EL (cell line): ENCODE measurements at regions not wholly inside any gene's neighbourhood (a gene's known extent, or its start where the extent isn't known, plus 50 kb on each side); places are given as distances from the start of the nearest gene placed in this dataset.
"Not testable (repeated sequence)": the region's sequence is repeated elsewhere in the genome, so short reads cannot be mapped to it uniquely, and the experiment has no call there.

ENCODE experiments used
- DNase-seq: peaks from one replicate; pipeline ENCODE4 v3.0.0-alpha.2; 2016

DNA sequence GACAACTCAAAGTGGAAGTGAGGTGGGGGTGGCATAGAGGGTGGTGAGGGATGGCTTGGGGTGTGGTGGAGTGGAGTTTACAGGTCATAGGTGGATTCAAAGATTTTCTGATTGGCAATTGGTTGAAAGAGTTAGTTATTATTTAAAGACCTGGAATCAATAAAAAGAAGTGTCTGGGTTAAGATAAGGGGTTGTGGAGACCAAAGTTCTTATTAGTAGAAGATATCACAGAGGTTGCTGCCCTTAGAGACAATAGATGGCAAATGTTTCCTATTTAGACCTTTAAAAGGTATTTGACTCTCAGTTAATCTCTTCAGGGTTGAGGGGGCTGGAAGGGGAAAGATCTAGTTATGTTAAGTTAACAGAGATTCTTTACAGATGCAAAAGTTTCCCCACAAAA, 412.3 kb upstream of the TBL1XR1 start:
- DNase-seq = no peak

DNA sequence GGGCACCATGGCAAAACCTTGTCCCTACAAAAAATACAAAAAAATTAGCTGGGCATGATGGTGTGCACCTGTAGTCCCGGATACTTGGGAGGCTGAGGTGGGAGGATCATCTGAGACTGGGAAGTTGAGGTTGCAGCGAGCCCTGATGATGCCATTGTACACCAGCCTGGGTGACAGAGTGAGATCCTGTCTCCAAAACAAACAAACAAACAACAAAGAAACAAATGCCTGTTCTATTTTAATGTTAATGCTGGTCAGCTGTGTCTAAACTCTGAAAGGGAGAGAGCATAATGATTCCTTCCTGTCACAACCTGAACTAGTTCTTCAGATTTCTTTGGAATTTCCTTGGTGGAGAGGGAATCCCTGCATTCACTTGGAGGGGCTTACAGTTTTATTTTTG, 413.0 kb upstream of the TBL1XR1 start:
- no peak for DNase-seq

DNA sequence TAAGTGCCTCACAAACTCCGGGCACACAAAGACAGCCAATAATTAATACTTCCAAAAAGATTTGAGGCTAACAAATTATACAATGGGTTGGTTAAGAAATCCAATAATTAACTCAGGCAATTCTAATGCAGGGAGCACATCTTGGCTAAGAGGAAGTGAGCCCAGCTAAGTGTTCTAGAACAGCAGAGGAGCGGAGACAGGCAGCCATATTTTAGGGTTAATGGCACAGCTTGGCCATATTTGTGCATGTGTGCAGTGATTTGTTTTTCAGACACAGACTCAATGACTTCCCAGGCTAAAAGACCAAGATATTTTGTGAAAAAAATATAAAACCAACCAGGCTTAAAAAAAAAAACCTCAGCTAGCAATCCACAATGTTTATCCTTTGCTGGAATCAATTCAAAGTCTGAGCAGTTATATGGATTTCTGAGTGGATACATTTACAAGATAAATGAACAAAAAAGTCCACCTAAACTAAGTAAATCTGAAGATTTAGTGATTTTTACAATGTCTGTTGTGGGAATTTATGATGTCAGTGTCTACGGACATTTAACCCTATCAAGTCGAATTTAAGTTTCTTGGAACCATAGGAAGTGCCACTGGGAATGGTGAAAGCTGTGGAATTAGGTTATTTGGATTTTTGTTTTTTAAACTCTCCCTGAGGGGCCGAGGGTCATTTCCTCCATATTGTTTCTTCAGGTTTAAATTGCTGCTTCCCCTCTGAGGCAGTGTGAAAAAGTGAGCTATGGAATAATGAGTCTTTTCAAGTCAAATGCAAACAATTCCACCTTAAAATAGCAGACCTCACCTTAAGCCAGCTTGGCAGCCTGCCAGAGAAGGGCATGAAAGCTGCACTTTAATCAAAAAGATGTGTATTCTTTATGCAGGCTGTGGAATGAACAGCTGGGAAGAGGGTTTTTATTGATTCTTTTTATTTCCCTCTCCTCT, 413.7 kb upstream of the TBL1XR1 start:
- DNase-seq = no peak

- no peak for DNase-seq
Measured at GRCh38 chr3:177611752-177612334, 414.6 kb upstream of the TBL1XR1 start.

DNA sequence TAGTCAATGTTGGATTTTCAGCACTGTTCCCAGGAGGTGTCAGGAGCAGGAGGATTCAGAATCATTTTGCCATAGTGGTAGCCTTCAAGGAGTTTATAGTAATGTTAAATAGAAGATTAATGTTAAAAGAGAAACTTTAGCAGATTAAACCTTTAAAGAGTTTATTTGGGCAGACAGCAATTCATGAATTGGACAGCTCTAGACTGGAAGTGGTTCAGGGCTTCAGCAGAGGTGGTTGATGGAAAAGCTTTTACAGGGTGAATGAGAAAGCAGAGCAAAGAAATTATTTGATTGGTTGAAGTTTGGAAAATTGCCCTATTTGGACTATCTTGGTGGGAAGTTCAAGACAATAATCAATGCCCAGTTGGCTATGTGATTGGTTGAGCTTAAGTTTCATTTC, 416.6 kb upstream of the TBL1XR1 start:
- no peak for DNase-seq

DNA sequence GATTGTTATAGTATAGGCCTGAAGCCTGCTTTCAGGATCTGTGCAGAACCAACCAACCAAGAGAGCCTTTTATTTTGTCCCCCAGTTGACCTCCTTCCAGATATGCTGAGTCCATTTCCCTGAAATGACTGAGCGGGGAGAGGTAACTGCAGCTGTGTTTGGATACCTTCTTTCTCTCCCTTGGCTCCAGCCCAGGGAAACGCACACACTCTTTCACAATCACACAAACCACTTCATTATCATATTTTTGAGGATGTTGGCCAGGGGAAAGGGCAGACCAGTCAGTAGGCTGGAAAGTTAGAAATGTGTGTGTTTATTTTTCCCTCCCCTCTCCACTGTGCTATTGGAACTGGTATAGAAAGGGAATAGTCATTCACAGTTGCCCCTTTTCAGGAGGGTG, 417.7 kb upstream of the TBL1XR1 start:
- peak; percentile 70 for DNase-seq

DNA sequence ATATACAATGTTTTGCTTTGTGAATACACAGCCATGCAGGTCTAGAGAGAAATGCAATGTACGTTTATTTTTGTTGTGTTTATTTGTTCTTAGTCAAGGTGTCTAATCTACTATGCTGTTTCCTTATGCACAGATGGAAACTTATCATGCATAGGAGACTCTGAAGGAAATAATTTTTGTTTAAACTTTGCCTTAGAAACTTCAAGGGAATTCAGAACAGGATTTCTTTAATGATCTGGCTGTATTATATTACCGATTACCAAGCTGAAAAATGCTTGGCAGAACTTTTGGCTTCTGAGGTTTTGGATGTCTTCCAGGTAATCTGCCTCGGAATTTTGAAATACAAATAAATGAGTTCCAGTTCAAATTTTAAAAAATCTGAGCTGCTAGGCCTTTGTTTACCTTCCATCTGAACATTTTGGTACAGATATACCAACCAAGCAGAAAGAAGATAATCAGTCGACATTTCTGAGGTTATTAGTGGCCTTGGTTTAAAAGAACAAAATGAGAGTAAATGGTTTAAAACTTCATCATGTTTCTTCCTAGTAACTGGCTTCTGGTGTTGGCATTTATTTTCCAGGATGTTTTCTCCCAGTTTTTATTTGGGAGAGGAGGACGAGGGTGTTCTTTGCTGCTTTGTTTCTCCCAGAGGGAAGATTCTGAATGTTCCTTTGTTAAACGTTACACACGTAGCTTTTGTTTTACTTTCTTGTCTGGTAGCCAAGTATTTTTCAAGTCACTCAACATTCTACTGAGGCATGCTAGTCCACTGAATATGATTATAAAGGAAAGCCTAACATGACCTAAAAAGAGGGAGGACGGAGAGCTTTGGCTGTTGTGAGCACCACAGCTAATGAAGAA, 421.8 kb upstream of the TBL1XR1 start:
- peak; percentile 60 for DNase-seq

GRCh38 chr3:177620073-177620472, 422.8 kb upstream of the TBL1XR1 start:
- DNase-seq = no peak

DNA sequence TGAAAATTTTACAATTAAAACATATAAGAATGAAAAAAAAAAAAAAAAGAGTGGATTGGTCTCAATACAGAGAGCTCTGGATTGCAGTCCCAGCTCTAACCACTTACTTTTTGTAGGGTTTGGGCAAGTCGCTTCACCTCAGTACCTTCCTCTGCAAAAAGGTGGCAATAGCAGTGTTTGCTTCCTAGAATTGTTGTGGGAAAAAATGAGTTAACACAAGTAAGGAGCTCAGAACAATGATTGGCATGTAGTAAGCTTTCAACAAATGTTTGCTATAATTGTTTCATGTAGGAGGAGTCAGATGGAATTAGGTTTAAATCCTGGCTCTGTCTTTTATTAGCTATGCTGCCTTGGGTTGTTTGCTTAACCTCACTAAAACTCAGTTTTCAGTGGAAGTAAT, 425.2 kb upstream of the TBL1XR1 start:
- DNase-seq = no peak

- no peak for DNase-seq
Measured at GRCh38 chr3:177622982-177623617, 425.8 kb upstream of the TBL1XR1 start.

DNA sequence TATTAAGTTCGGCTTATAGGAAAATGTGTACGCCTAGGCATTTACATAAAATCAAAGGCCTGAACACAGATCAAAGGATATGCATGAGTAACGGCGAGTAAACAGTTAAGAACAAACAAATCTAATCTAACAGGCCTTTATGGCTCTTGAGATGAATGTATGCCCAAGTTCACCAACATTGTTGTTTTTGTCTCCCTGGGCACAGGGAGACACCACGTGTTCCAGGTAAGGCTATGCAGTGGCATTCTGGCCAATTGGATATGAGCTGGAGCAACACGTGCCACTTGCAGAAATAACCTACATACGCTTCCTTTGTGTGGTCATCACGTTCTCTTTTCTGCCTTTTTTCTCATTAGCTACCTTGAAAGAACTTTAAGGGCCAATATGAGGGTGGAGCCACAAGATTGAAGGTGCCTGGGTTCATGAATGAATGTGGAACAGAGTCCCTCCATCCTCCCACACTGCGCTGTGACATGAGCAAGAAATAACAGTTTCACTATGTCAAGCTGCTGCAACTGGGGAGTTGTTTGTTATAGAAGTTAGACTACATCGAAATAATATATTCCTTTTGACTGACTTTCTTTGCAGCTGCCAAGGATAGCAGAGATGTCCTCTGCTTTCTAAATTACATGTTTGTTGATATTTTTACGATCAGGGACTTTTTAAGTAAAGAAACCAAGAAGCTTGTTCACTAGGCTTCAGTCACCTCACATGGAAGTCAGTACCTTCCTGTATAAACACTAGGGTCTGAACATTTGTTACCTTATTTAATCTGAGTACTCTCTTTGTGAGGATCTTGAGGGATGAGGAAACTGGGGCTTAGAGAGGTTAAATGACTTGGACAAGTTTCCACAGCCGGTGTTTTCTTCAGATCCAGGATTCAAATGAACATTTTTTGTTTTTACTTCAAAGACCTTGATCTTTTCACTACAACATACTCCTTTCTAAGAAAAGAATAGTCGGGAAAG, 427.5 kb upstream of the TBL1XR1 start:
- DNase-seq = no peak

DNA sequence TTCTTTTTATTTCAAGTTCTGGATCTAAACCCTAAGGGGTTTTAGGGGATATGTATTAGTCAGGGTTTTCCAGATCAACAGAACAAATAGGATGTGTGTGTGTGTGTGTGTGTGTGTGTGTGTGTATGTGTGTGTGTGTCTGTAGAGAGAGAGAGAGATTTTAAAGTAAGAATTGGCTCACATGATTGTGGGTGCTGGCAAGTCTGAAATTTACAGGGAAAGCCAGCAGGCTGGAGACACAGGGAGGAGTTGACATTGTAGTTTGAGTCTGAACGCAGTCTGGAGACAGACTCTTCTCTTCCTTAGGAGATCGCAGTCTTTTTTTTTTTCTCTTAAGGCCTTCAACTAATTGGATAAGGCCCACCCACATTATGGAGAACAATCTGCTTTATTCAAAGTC, 428.8 kb upstream of the TBL1XR1 start:
- DNase-seq = no peak

GRCh38 chr3:177628095-177628719, 430.9 kb upstream of the TBL1XR1 start:
- DNase-seq = not testable (repeated sequence)

DNA sequence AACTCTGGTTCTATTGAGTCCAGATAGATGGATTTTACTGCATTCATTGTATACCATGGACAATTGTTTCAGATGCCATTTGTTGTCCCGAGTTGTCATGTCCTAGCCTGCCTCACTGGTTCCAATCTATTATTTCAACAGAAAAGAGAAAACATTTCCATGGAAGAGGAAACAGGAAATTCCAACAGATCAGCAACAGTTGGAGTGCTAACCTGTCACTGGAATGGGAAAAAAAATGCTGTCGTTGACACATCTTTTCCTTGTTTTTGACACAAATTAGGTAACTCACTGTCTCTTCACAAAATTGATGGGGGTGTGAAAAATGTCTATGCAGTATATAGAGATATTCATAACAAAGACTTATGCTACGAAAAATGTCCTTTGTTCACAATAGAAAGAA, 432.0 kb upstream of the TBL1XR1 start:
- no peak for DNase-seq

DNA sequence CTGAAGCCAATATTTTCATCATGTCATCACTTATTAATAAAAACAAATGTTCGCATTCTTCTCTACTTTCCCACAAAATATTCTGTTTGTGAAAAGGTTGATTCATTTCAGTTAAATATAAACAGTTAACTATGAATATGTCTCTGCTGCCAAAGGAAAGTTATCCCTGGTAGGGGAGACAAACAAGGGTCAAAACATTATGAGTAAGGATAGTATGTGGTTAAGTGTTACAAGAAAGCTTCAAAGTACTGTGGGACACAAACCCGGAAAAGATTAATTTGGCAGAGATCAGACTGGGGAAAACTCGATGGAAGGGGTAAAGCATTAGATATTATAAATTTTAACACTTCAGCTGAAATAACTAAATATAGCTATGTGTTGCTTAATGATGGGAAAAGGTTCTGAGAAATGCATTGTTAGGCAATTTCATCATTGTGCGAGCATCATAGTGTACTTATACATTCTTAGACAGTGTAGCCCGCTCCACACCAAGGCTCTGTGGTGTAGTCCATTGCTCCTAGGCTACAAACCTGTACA, 436.5 kb upstream of the TBL1XR1 start:
- peak; percentile 62 for DNase-seq

DNA sequence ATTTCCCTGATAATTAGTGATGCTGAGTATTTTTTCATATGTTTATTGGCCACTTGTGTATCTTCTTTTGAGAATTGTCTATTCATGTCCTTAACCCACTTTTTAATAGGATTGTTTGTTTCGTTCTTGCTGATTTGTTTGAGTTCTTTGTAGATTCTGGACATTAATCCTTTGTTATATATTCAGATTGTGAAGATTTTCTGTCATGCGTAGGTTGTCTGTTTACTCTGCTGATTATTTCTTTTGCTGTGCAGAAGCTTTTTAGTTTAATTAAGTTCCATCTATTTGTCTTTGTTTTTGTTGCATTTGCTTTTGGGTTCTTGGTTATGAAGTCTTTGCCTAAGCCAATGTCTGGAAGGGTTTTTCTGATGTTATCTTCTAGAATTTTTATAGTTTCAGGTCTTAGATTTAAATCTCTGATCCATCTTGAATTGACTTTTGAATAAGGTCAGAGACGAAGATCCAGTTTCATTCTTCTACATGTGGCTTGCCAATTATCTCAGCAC, 438.4 kb upstream of the TBL1XR1 start:
- DNase-seq = not testable (repeated sequence)

- no peak for DNase-seq
Measured at GRCh38 chr3:177640319-177640965, 443.2 kb upstream of the TBL1XR1 start.

DNA sequence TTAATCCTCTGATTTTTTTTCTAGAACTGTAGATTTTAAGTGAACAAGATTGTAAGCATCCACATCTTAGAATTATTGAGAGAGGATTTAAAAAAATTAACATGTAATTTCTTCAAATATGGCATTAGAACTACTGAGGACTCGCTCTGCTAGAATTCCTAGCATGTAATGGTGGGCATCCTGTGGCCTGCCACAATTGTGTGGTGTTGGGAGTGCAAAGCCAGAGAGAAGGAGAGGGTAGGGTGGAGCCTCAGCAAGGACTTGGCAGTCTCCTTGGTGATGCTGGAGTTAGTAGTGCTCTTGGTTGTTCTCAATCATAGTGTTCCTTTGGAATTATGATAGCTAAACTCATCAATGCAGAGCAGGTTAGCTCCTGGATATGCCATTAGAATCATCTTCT, 443.9 kb upstream of the TBL1XR1 start:
- DNase-seq = no peak

GRCh38 chr3:177642042-177642803, 444.9 kb upstream of the TBL1XR1 start:
- DNase-seq = no peak

GRCh38 chr3:177642804-177643125, 445.5 kb upstream of the TBL1XR1 start:
- no peak for DNase-seq
